GM21737 (cell line): ENCODE measurements at regions not wholly inside any gene's neighbourhood (a gene's known extent, or its start where the extent isn't known, plus 50 kb on each side); places are given as distances from the start of the nearest gene placed in this dataset.
"Not testable (repeated sequence)": the region's sequence is repeated elsewhere in the genome, so short reads cannot be mapped to it uniquely, and the experiment has no call there.

Experiments used
- ATAC-seq: cut with Tn5 transposase; IDR thresholded peaks from one replicate; pipeline ENCODE4 v1.9.1; 2021; ENCODE audit warnings: mild to moderate bottlenecking, moderate library complexity; ENCODE audit not compliant: unreplicated experiment

DNA sequence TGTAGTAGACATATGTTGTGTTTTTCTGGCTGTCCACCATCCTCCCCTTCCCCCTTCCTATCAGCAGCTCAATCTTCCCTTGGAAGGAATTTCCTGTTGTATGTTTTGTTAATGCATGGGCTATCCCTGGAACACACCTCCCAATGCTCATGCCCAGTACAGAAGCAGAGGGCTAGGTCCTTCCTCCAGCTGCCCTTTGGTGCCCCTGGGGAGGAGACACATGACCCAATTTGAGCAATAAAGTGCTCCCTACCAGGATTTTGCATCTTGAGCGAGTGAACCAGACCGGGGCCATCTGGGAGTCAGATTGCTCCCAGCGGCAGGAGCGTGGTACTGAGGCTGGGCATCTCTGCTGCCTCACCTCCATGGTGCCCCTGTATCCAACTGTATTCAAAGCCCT is 141.5 kb upstream of the MED13 start:
- ATAC-seq: no peak

DNA sequence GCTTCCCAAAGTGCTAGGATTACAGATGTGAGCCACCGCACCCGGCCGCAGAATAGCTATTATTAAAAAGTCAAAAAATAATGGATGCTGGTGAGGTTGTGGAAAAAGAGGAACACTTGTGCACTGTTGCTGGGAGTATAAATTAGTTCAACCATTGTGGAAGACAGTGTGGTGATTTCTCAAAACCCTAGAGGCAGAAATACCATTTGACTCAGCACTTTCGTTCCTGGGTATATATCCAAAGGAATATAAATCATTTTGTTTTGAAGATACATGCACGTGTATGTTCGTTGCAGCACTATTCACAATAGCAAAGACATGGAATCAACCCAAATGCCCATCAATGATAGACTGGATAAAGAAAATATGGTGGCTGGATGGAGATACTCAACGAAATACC is 132.1 kb upstream of the MED13 start:
- ATAC-seq: not testable (repeated sequence)

DNA sequence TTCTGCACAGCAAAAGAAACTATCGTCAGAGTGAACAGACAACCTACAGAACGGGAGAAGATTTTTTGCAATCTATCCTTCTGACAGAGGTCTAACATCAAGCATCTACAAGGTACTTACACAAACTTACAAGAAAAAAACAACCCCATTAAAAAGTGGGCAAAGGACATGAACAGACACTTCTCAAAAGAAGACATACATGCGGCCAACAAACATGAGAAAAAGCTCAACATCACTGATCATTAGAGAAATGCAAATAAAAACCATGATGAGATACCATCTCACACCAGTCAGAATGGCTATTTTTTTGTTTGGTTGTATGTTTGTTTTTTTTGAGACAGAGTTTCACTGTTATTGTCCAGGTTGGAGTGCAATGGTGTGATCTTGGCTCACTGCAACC is 131.5 kb upstream of the MED13 start:
- not testable (repeated sequence) for ATAC-seq

DNA sequence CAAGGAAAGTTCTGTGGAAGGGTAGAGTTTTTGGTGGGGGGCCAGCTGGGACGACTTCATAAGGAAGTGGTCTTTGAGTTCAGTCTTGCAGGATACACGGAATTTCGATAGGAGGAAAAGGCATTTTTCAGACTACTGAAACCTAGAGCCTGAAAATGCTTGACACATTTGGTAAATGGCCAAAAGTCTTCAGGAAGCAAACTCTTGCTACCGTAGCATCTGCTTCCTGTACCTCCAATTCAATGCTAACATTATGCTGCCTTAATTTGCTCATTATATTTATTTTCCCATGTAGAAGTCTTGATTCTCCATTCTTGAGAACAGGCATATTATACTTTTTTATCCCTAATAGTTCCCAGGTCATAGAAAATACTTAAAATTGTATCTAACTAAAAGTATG is 129.3 kb upstream of the MED13 start:
- ATAC-seq: no peak

DNA sequence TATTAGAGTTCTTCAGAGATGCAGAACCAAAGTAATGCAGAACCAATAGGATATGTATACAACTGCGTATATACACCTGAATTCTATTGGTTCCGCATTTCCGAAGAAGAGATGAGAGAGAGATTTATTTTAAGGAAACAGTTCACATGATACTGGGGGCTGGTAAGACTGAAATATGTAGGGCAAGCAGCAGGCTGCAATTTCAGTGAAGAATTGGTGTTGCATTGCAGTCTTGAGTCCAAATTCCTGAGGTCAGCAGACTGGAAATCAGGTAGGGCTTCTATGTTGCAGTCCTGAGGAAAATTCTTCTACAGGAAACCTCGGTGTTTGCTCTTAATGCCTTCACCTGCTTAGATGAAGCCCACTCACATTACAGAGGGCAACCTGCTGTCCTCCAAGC is 128.2 kb upstream of the MED13 start:
- ATAC-seq: no peak

DNA sequence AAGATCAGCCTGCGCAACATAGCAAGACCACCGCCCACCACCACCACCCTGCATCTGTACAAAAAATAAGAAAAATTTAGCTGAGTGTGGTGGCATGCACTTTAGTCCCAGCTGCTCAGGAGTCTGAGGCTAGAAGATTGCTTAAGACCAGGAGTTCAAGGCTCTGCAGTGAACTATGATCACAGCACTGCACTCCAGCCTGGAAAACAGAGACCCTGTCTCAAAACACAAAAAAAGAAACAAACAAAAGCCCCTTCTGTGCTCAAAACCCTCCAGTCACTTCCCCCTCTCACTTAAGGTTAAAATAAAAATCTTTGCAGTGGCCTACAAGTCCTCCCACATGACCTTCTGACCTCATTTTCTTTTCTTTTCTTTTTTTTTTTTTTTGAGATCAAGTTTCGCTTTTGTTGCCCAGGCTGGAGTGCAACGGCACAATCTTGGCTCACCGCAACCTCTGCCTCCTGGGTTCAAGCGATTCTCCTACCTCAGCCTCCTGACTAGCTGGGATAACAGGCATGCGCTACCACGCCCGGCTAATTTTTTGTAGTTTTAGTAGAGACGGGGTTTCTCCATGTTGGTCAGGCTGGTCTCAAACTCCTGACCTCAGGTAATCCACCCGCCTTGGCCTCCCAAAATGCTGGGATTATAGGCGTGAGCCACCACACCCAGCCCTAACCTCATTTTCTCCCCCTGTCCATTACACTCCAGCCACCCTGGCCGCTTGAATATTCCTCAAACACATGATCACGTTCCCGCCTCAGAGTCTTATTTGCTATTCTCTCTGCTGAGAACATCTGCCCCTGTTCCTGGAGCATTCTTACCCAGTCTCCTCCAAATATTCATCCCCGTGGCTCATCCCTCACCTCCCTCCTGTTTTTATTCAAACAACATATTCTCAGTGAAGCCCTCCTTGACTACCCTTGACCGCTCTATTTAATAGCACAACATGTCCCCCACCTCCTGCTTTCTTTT is 126.6 kb upstream of the MED13 start:
- ATAC-seq: no peak

DNA sequence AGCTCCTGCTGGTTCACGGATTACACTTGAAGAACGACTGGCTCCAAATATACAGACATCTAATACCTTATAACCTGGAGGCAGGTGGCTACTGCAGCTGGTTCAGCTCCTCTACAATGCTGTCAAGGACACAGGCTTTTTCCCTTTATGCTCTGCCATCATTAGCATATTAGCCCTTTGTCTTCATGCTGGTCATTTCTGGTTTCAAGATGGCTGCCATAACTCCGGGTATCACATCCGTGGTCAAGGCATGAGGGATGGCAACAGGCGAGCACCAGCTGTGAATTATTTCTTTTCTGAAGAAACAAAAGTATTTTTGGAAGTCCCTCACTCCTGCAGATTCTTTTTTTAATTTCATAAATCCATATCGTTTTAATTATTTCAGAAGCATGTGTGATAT is 124.3 kb upstream of the MED13 start:
- ATAC-seq: no peak

DNA sequence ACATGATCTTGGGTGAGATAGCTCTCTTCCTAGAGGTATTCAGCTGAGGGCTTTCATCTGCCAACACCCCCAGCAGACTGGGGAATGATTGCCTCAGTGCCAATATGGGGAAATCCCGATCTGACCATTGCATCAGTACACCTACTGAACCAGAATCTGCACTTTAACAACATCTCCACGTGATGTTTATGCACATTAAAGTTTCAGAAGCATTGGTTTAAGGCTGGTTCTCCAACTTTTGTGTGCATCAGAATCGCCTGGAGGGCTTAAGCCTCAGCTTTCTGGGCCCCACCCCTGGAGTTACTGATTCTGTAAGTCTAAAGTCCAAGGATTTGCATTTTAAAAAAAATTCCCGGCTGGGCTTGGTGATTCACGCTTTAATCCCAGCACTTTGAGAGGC is 123.6 kb upstream of the MED13 start:
- ATAC-seq: no peak

DNA sequence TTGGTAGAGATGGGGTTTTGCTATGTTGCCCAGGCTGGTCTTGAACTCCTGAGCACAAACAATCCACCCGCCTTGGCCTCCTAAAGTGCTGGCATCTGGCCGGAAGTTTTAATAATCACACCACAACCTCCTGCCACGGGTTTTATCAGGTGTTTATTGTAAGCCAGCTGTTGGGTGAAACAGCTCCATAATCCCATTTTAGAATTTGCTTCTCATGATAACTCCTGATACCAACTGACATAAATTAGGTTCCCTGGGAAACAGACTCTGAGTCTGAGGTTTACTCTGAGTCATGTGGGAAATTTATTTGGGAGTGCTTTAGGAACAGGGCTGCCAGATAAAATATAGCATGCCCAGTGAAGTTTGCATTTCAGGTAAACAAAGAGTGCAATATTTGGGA is 122.6 kb upstream of the MED13 start:
- ATAC-seq: no peak

DNA sequence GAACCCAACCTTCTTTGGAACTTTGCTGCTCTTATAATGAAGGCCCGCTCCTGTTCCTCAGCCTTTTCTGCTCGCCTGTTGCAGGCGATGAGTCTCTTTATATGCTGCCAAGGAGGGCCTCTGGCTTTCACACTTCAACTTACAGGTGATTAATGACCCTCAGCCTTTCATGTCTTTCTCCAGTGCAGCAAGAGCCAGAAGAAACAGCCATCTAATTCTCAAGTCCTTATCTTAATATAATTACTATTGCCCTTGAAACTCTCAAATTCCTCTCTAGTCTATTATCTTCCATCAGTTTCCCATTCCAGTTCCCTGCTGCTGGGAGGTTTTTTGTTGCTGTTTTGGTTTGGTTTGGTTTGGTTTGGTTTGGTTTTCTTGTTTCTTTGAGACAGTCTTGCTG is 121.8 kb upstream of the MED13 start:
- no peak for ATAC-seq

DNA sequence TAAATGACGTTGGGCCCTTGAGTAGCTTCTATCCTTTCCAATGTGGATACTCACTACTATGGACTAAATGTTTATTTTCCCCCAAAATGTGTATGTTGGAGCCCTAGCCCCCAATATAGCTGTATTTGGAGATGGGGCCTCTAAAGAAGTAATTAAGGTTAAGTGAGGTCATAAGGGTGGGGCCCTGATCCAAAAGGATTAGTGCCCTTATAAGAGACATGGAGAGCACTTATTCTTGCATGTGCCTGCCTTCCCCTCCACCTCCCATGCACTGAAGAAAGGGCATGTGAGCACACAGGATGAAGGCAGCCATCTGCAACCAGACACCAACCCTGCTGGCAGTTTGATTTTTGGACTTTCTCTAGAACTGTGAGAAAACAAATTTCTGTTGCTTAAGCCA is 115.7 kb upstream of the MED13 start:
- ATAC-seq: no peak

DNA sequence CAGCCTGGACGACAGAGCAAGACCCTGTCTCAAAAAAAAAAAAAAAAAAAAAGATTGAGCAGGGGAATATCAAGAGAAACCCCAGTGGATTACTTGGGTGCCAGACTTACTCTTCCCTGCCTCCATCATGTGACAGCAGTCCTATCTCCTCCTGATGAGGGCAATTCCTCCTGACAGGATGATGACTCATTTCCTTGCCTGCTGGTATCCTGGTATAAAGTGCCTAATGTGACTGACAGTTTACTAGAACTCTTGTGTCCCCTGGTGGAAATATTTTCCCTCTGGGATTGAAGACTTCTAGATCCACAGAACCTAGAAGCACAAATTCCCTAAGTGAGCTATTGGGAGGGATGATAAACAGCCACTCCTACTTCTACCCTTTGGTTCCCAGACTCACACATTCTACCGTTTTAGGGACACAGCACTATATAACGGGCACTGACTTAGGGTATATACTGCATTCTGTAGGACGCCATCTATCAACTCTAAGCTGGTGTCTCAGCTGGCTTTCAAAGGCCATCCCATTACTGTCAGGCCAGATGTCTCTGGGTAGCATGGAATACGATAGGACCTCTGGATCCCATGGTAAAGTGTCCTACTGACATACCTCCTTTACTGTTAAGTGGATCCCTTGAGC is 114.6 kb upstream of the MED13 start:
- no peak for ATAC-seq

DNA sequence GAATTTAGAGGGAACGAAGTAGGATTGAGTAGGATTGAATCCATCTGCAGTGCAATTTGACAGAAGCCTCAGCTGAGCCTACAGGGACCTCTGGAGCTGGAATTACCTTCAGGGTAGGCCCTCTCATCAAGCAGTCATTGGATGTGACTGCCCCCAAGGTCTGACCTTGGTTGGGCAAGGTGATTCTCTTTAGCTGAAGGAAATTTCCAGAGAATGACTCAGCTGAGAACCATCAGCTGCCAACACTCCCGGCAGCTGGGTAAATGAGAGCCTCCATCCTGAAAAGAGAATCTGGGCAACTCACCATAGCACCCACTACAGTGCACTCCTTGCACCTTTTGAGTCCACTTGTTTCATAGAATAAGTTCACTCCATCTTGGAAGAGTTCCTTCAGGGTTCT is 113.5 kb upstream of the MED13 start:
- no peak for ATAC-seq

DNA sequence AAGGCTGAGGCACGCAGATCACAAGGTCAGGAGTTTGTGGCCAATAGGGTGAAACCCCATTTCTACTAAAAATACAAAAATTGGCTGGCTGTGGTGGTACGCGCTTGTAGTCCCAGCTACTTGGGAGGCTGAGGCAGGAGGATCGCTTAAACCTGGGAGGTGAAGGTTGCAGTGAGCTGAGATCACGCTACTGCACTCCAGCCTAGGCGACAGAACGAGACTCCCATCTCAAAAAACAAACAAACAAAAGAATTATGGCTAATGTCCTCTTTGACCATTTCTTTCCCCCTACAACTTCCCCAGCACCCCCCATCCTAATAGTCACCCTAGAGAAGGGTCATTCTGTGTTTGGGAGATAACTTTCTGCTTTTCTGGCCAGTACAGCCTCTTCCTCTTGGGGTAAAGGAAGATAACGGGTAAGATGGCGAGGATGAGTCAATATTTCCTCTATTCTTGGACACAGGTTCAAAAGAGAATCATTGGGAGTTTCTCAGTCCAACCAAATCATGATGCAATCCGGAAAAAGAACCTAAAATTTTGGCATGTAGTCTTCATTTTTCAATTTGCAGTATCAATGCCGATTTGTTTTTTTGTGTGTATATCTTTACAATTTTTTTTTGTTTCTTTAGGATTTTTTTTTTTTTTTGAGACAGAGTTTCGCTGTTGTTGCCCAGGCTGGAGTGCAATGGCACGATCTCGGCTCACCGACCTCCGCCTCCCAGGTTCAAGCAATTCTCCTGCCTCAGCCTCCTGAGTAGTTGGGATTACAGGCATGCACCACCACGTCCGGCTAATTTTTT is 107.6 kb upstream of the MED13 start:
- no peak for ATAC-seq

DNA sequence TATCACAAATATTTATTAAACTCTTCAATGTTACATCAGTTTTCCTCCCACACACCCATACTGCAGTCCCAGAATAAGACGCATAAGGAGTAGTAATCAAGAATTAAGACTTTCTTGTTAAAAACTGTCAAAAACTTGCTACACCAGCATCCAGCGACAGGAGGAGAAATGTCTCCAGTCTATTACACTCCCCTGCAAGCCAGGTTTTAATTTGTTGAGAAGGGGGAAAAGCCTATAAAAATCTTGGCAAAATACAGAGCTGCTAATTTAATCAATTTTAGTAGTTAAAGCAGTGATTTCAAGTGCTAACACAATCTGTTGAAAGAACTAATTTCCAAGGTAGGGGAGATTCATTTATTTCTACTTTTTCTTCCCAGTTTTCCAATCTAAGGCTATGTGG is 102.0 kb upstream of the MED13 start:
- no peak for ATAC-seq

DNA sequence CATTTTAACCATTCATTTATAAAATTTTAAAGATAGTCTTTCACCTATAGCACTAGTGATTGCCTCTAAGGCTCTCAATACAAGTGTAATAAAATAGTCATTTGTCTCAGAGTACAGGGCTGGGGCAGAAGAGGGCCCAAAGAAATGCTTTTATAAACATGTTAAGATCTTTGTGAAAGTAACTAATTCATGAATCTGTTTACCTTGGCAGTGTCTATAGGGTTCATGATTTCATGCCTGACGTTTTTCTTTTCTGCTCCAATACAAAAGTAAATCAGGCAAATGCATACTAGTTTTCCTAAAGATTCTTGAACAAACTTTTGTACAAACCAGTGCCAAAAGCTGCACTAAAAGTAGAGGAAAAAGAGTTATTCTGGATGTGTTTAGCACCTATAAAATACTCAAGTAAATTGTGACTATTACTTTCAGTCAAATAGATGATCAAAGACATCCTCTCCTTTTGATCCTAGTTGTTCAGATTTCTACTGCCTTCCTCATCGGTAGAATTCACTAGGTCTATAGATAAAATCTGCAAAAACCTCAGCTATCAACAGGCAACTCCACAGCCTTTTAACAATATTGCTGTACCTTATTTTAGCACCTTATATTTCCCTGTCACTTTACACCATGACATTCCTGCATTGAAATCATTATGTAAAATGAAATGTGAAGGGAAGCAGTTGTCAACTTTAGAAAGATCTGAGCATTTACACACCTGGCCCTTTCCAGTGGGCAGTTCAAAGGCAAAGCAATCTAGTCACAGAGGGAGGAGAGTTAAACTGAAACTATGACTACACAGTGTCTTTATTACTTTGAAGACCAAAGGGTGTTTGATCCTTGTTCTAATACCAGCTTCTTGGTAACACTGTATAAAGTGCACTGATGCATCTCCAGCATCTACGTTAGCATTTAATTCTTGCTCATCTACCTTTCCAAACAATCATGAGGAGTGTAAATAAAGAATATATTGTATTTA is 100.0 kb upstream of the MED13 start:
- ATAC-seq: no peak

DNA sequence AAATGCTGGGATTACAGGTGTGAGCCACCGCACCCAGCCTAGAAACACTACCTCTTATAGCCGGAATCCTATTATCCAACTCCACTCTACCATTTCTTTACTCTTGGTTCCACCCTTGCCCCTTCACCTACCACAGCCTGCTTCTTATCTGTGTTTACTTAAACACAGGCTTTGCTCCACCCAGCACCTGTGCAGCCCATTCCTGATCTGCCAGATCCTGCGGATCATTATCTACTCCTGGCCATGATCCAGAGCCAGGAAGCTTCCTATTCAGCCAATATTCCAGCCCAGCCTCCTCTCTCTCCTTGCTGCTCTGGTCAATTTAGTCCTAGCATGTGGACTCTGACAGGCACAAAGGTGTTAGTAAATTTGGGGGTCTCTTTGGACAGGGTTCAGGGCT is 98.8 kb upstream of the MED13 start:
- ATAC-seq: no peak

DNA sequence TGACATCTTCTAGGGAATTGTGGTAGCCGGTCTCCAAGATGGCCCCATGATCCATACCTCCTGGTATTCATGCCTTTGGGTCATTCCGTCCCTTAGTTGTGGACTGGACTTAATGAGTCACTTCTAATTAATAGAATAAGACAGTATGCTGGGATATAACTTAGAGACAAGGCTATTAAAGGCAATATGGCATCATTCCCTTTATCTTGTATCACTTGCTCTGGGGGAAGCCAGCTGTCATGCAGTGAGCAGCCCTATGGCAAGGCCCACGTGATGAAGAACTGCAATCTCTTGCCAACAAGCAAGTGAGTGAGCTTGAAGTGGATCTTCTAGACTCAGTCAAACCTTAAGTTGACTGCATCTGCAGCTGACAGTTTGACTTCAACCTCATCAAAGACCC is 97.8 kb upstream of the MED13 start:
- no peak for ATAC-seq

DNA sequence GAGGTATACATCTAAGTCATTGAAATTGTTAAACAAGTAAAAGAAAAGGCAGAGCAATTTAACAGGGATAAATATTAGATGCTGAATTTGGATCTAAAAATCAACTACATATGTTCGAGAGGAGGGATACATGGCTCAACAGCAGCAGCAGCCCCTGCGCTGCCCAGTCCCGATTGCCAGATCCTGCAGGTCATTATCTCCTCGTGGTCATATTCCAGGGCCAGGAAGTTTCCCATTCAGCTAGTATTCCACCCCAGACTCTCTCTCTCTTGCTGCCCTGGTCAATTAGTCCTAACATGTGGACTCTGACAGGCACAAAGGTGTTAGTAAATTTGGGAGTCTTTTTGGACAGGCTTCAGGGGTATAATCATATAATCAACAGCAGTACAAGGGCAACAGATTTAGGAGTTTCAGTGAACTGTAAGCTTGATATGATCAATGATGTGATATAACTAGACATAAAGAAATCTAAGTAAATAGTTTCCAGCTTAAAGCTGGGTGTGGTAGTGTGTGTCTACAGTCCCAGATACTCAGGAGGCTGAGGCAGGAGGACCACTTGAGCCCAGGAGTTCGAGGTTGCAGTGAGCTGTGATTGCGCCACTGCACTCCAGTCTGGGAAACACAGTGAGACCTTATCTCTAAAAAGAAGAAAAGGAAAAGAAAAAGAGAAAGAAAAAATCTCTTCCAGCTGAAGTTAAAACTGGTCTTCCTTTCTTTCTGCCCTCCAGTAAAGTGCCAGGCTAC is 96.5 kb upstream of the MED13 start:
- no peak for ATAC-seq

DNA sequence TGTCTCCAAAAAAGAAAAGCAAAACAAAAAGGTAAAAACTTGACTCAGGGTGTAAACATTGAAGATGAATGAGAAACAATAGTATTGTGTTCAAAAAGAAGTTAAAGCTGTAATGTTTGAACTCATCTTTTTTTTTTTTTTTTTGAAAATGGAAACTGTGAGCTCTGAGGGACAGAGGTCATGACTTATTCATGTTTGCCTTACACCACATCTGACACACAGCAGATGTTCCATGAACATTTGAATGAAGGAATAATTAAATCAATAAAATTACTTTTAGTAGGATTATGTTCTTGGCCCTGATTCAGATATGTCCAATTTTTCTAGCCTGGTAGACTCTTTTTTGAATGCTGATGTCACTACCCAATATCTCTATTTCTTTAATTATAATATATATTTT is 95.7 kb upstream of the MED13 start:
- no peak for ATAC-seq
